ENCODE measurements at regions not wholly inside any gene's neighbourhood (a gene's known extent, or its start where the extent isn't known, plus 50 kb on each side); places are given as distances from the start of the nearest gene placed in this dataset.
A peak's percentile ranks its signal among the peaks of the same experiment; 100 is the strongest.

- DNase-seq = no peak
- intact Hi-C loops (cut with DNase I) = no loop called here
- Histone ChIP-seq H3K27me3 (no peaks in the 10 kb centered on the region), H3K9me3 (peaks cover 0 to 16% (median 0%) of the 10 kb centered on the region in 12 donors), H3K4me1 (no peaks in the 10 kb centered on the region), H3K36me3 (no peaks in the 10 kb centered on the region), H3K27ac (peak overlapping the region in 5 of 12 donors; percentile 18 to 32 (median 25)), H3K4me3 (peak overlapping the region in 1 of 12 donors; percentile 5)
- 55 to 73% (median 71%) methylated on average over 1 of the region's 1 CpG for WGBS, 4 donors
- ATAC-seq = no peak
- no peak for TF ChIP-seq POLR2A (IDR thresholded peaks at IDR 0.05)
- no peak for TF ChIP-seq CTCF (IDR thresholded peaks at IDR 0.05)
Observed at GRCh38 chr12:70177631-70178030, 65.6 kb upstream of the CNOT2 start.

GRCh38 chr12:70178038-70178437 is 65.2 kb upstream of the CNOT2 start:
- Histone ChIP-seq H3K9me3 (peaks cover 0 to 16% (median 0%) of the 10 kb centered on the region in 12 donors), H3K27me3 (no peaks in the 10 kb centered on the region), H3K4me1 (no peaks in the 10 kb centered on the region), H3K4me3 (peak overlapping the region in 3 of 12 donors; percentile 2 to 10 (median 5)), H3K27ac (peak overlapping the region in 8 of 12 donors; percentile 3 to 54 (median 24)), H3K36me3 (no peaks in the 10 kb centered on the region)
- DNase-seq (no peak), ATAC-seq (peak; percentile 32 to 76 (median 66))
- intact Hi-C loops (cut with DNase I) = no loop called here
- TF ChIP-seq POLR2A (IDR thresholded peaks at IDR 0.05) = no peak
- no peak for TF ChIP-seq CTCF (IDR thresholded peaks at IDR 0.05)
- WGBS, 4 donors = 60 to 75% (median 65%) methylated on average over 1 of the region's 1 CpG

GRCh38 chr12:70180130-70180529 is 63.1 kb upstream of the CNOT2 start:
- Histone ChIP-seq H3K36me3 (no peaks in the 10 kb centered on the region), H3K9me3 (peaks cover 0 to 16% (median 0%) of the 10 kb centered on the region in 12 donors), H3K27ac (no peak overlapping the region), H3K4me1 (no peaks in the 10 kb centered on the region), H3K27me3 (no peaks in the 10 kb centered on the region), H3K4me3 (no peak overlapping the region)
- intact Hi-C loops (cut with DNase I) = no loop called here
- WGBS, 4 donors = 82 to 92% (median 89%) methylated on average over 3 of the region's 3 CpGs
- DNase-seq (no peak), ATAC-seq (no peak)
- TF ChIP-seq POLR2A (IDR thresholded peaks at IDR 0.05) = no peak
- no peak for TF ChIP-seq CTCF (IDR thresholded peaks at IDR 0.05)

GRCh38 chr12:70185301-70185700 is 57.9 kb upstream of the CNOT2 start:
- no peaks in the 10 kb centered on the region for H3K27me3 ChIP-seq

More at GRCh38 chr12:70185301-70185700, 57.9 kb upstream of the CNOT2 start:
- H3K4me3 ChIP-seq = no peak overlapping the region
- peaks cover 0 to 5% (median 0%) of the 10 kb centered on the region in 12 donors for H3K9me3 ChIP-seq
- TF ChIP-seq CTCF (IDR thresholded peaks at IDR 0.05) (no peak), POLR2A (IDR thresholded peaks at IDR 0.05) (no peak)
- H3K36me3 ChIP-seq = no peaks in the 10 kb centered on the region
- intact Hi-C loops (cut with DNase I) = no loop called here
- ATAC-seq = no peak
- no peak for DNase-seq
- no peaks in the 10 kb centered on the region for H3K4me1 ChIP-seq
- WGBS, 4 donors = 86 to 100% (median 91%) methylated on average over 1 of the region's 1 CpG
- no peak overlapping the region for H3K27ac ChIP-seq
